Neutrophil (primary cell): ENCODE measurements at regions not wholly inside any gene's neighbourhood (a gene's known extent, or its start where the extent isn't known, plus 50 kb on each side); places are given as distances from the start of the nearest gene placed in this dataset.

Source experiments
- H3K27ac ChIP-seq: fragments of 200-600 bp; sonication (generic); 2 replicates; pipeline ENCODE4 v1.5.1; 2016; ENCODE audit warnings: mild to moderate bottlenecking, moderate library complexity
- H3K27me3 ChIP-seq: fragments of 200-600 bp; sonication (generic); 2 replicates; pipeline ENCODE4 v1.6.0; 2016; ENCODE audit warnings: mild to moderate bottlenecking
- H3K36me3 ChIP-seq: fragments of 200-600 bp; sonication (generic); 2 replicates; pipeline ENCODE4 v1.5.1; 2017
- H3K4me1 ChIP-seq, 2 experiments: fragments of 200-600 bp in 1 of 2; sonication (generic) in 1 of 2; 1 replicate in 1 of 2; 2 replicates in 1 of 2; pipeline versions ENCODE4 v1.5.1 to v1.6.1; 2013 to 2016; ENCODE audit warnings: low read depth in 1 of 2, low read length in 1 of 2, mild to moderate bottlenecking in 1 of 2, moderate library complexity in 1 of 2; ENCODE audit not compliant: control insufficient read depth in 1 of 2, insufficient read depth in 1 of 2
- H3K4me3 ChIP-seq, 2 experiments: fragments of 200-600 bp in 1 of 2; sonication (generic) in 1 of 2; 1 replicate in 1 of 2; 2 replicates in 1 of 2; pipeline ENCODE4 v1.5.1; 2013 to 2016; ENCODE audit warnings: low read depth in 1 of 2, low read length in 1 of 2, mild to moderate bottlenecking in 1 of 2, moderate library complexity in 1 of 2
- H3K9me3 ChIP-seq: fragments of 200-600 bp; sonication (generic); 2 replicates; pipeline ENCODE4 v1.5.1; 2016
- TF ChIP-seq, protein P1 (sequence below): fragments of 200-600 bp; sonication (generic); IDR thresholded peaks from 2 replicates; pipeline ENCODE4 v1.5.1; 2016; ENCODE audit warnings: antibody characterized with exemption

DNA sequence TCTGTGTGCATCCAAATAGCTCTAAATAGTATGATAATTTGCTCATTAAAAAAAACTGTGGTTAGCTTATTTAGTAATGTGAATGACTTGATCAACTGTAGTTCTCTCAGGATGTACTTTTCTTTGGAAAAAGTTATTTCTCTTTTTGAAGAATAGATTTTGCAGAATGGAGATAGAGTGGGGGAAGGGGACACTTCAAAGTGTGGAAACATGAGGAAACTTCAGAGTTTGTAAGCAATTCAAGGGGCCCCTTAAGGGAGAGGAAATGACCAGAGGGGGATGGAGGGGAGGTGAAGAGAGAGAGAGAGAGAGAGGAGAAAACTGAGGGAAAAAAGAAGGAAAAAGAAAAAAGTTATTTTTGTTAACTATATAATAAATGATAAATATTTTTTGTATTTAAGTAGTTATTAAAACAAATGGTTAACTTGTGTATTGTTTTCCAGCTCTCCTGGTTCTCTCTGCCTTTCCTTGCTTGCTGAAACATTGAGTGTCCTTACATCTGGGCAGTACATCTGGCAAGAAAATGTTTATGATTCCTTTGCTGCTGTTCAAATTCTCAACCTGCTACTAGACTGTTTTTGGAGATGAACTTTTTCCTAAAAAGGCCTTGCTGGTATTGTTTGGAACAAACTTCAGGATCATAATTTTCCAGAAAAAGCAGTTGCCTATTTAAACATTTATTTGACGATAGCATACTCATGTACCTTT is 497.5 kb upstream of the CITED2 start:
- no peak overlapping the region for H3K27ac ChIP-seq
- H3K4me3 ChIP-seq: no peak overlapping the region

DNA sequence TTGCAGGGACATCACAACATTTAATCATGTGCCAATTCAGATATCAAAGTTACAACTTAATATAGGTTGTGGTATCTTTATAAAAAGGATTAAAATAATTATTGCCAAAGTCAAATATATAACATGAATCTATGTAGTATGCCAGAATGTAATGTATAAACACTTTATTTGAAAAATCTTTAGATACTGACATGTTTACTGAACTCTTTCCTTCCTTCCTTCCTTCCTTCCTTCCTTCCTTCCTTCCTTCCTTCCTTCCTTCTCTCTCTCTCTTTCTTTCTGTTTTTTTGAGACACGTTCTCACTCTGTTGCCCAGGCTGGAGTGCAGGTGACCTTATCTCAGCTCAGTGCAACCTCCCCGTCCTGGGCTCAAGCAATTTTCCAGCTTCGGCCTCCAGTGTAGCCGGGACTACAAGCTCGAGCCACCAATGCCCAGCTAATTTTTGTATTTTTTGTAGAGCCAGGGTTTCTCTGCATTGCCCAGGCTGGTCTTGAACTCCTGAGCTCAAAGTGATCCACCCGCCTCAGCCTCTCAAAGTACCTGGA is 496.8 kb upstream of the CITED2 start:
- TF ChIP-seq, protein P1, sequence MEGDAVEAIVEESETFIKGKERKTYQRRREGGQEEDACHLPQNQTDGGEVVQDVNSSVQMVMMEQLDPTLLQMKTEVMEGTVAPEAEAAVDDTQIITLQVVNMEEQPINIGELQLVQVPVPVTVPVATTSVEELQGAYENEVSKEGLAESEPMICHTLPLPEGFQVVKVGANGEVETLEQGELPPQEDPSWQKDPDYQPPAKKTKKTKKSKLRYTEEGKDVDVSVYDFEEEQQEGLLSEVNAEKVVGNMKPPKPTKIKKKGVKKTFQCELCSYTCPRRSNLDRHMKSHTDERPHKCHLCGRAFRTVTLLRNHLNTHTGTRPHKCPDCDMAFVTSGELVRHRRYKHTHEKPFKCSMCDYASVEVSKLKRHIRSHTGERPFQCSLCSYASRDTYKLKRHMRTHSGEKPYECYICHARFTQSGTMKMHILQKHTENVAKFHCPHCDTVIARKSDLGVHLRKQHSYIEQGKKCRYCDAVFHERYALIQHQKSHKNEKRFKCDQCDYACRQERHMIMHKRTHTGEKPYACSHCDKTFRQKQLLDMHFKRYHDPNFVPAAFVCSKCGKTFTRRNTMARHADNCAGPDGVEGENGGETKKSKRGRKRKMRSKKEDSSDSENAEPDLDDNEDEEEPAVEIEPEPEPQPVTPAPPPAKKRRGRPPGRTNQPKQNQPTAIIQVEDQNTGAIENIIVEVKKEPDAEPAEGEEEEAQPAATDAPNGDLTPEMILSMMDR: no peak
- no peak overlapping the region for H3K4me3 ChIP-seq
- H3K4me1 ChIP-seq: peaks cover 11 to 20% of the 10 kb centered on the region in 2 experiments
- H3K36me3 ChIP-seq: no peaks in the 10 kb centered on the region
- H3K27me3 ChIP-seq: no peaks in the 10 kb centered on the region
- H3K9me3 ChIP-seq: no peaks in the 10 kb centered on the region
- H3K27ac ChIP-seq: no peak overlapping the region

More for the DNA sequence above, 497.5 kb upstream of the CITED2 start:
- Histone ChIP-seq H3K27me3 (no peaks in the 10 kb centered on the region), H3K36me3 (no peaks in the 10 kb centered on the region), H3K4me1 (peaks cover 11 to 20% of the 10 kb centered on the region in 2 experiments), H3K9me3 (no peaks in the 10 kb centered on the region)
- TF ChIP-seq, protein P1: no peak

DNA sequence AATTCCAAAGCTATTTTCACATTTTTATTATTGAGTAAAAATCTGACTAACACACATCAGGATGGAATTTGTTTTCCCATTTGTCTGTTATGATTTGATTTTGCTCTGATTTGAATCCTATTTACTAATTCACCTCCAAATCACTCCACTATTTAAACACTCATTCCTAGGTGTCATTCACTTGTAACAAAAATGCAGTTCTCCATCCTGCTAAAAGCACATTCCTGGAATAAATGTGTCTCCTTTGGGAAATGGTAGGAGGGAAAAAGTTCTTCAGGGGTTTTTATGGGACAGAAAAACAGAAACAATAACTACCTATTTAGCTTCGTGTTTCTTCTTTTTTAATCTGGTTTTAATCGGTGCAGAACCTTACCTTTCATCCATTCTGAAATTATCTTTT is 494.1 kb upstream of the CITED2 start:
- TF ChIP-seq, protein P1: no peak
- peaks cover 11 to 20% of the 10 kb centered on the region in 2 experiments for H3K4me1 ChIP-seq
- H3K4me3 ChIP-seq: no peak overlapping the region
- no peaks in the 10 kb centered on the region for H3K9me3 ChIP-seq
- no peak overlapping the region for H3K27ac ChIP-seq
- no peaks in the 10 kb centered on the region for H3K27me3 ChIP-seq
- H3K36me3 ChIP-seq: no peaks in the 10 kb centered on the region

DNA sequence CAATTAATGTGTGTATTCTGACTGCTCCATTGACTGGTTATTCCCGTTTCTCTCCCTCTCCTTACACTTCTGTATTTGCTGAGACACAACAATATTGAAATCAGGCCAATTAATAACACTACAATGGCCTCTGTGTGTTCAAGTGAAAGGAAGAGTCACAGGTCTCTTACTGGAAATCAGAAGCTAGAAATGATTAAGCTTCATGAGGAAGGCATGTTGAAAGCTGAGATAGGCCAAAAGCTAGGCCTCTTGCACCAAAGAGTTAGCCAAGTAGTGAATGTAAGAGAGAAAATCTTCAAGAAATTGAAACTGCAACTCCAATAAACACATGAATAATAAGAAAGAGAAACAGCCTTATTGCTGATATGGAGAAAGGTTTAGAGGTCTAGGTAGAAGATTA is 489.5 kb upstream of the CITED2 start:
- H3K27me3 ChIP-seq: no peaks in the 10 kb centered on the region
- H3K27ac ChIP-seq: no peak overlapping the region
- no peaks in the 10 kb centered on the region for H3K4me1 ChIP-seq
- no peaks in the 10 kb centered on the region for H3K9me3 ChIP-seq
- no peaks in the 10 kb centered on the region for H3K36me3 ChIP-seq
- H3K4me3 ChIP-seq: no peak overlapping the region
- TF ChIP-seq, protein P1: no peak

DNA sequence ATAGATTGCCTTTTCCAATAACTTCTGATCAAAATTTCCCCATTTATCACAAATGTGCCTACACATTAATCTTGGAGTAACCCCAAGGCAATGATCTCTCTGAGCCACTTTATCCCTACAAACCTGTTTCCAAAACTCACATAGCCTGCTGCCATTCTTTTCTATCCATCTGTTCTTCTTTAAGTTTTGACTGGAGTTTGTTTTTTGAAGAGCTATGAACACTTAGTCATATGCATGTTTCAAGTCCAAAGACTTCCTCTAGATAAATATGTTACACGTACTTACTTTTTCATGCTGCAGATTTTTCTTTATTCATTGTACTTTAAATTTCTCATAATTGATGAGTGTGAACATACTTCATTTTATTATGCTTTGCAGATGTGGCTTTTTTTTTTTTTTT is 488.9 kb upstream of the CITED2 start:
- Histone ChIP-seq H3K27me3 (no peaks in the 10 kb centered on the region), H3K4me3 (no peak overlapping the region), H3K27ac (no peak overlapping the region), H3K9me3 (no peaks in the 10 kb centered on the region), H3K4me1 (no peaks in the 10 kb centered on the region), H3K36me3 (no peaks in the 10 kb centered on the region)
- TF ChIP-seq, protein P1: no peak
